Adrenal gland (tissue), 5 donors: ENCODE measurements at regions not wholly inside any gene's neighbourhood (a gene's known extent, or its start where the extent isn't known, plus 50 kb on each side); places are given as distances from the start of the nearest gene placed in this dataset.

Experiments used
- CTCF ChIP-seq, 6 experiments: fragments of 450-650 bp in 4 of 6; fragments of 200-600 bp in 2 of 6; sonication (generic) in 1 of 6; IDR thresholded peaks; 1 replicate in 5 of 6; 2 replicates in 1 of 6; pipeline versions ENCODE4 v1.5.1 to v1.8.0; 2016 to 2021; ENCODE audit warnings: antibody characterized with exemption in 6 of 6, mild to moderate bottlenecking in 2 of 6, moderate library complexity in 1 of 6
- POLR2A ChIP-seq, 2 donors: fragments of 450-650 bp; IDR thresholded peaks; one replicate each; pipeline ENCODE4 v1.6.1; 2017; ENCODE audit warnings: antibody characterized with exemption in 2 of 2, mild to moderate bottlenecking in 2 of 2, moderate library complexity in 1 of 2
- donor health status: DM: no; HTN: no; CAD: no.

- TF ChIP-seq POLR2A (IDR thresholded peaks at IDR 0.05), result no peak
- TF ChIP-seq CTCF (IDR thresholded peaks at IDR 0.05), result no peak
Observed at GRCh38 chr13:99863789-99864626, 107.6 kb downstream of the ZIC5 start.
